Superior temporal gyrus (tissue), 1 donor: ENCODE measurements at regions not wholly inside any gene's neighbourhood (a gene's known extent, or its start where the extent isn't known, plus 50 kb on each side); places are given as distances from the start of the nearest gene placed in this dataset.
A peak's percentile ranks its signal among the peaks of the same experiment; 100 is the strongest.

ENCODE experiments used
- DNase-seq: peaks from one replicate; pipeline ENCODE4 v3.0.0-alpha.2; 2016; ENCODE audit errors: extremely low spot score

- peak; percentile 62 for DNase-seq
Measured at GRCh38 chr9:36728651-36729520, 156.2 kb downstream of the MELK start.

- no peak for DNase-seq
Measured at GRCh38 chr9:36729906-36730305, 157.2 kb downstream of the MELK start.

- DNase-seq: no peak
Measured at GRCh38 chr9:36730414-36730813, 157.7 kb downstream of the MELK start.

- DNase-seq: no peak
Measured at GRCh38 chr9:36731068-36731956, 158.6 kb downstream of the MELK start.

- DNase-seq: no peak
Measured at GRCh38 chr9:36734737-36735136, 162.0 kb downstream of the MELK start.

- DNase-seq: no peak
Measured at GRCh38 chr9:36736648-36737047, 164.0 kb downstream of the MELK start.

GRCh38 chr9:36738318-36738976 is 165.8 kb downstream of the MELK start:
- DNase-seq: no peak

GRCh38 chr9:36739373-36740116 is 166.8 kb downstream of the MELK start:
- DNase-seq: no peak

GRCh38 chr9:36742264-36742663 is 169.6 kb downstream of the MELK start:
- DNase-seq: no peak

GRCh38 chr9:36744678-36745077 is 172.0 kb downstream of the MELK start:
- no peak for DNase-seq

- DNase-seq: no peak
Measured at GRCh38 chr9:36745977-36746376, 173.3 kb downstream of the MELK start.

GRCh38 chr9:36746415-36746814 is 173.7 kb downstream of the MELK start:
- no peak for DNase-seq

- DNase-seq: no peak
Measured at GRCh38 chr9:36748322-36748899, 175.7 kb downstream of the MELK start.

GRCh38 chr9:36749461-36749860 is 176.8 kb downstream of the MELK start:
- DNase-seq: no peak

GRCh38 chr9:36750630-36751029 is 177.9 kb downstream of the MELK start:
- no peak for DNase-seq

- no peak for DNase-seq
Measured at GRCh38 chr9:36755019-36755418, 182.3 kb downstream of the MELK start.

GRCh38 chr9:36759141-36759540 is 186.4 kb downstream of the MELK start:
- no peak for DNase-seq

- no peak for DNase-seq
Measured at GRCh38 chr9:36759976-36760375, 187.3 kb downstream of the MELK start.

- no peak for DNase-seq
Measured at GRCh38 chr9:36760667-36761420, 188.1 kb downstream of the MELK start.

- no peak for DNase-seq
Measured at GRCh38 chr9:36762958-36763357, 190.3 kb downstream of the MELK start.
